ENCODE measurements at regions not wholly inside any gene's neighbourhood (a gene's known extent, or its start where the extent isn't known, plus 50 kb on each side); places are given as distances from the start of the nearest gene placed in this dataset.

- no peak for TF ChIP-seq ZNF114 (CRISPR knock-in tag; IDR thresholded peaks at IDR 0.05)
- TF ChIP-seq POLR2AphosphoS5 (IDR thresholded peaks at IDR 0.05; ENCODE audit: low read depth), result no peak
- TF ChIP-seq NANOG (IDR thresholded peaks at IDR 0.05; ENCODE audit: borderline replicate concordance), result no peak
- no peak for TF ChIP-seq CTCF (conservative IDR thresholded peaks at IDR 0.05; ENCODE audit: low read depth in 2 of 2)
- TF ChIP-seq ZNF331 (CRISPR knock-in tag; IDR thresholded peaks at IDR 0.05; ENCODE audit: low read depth), result no peak
- no peak for TF ChIP-seq STAT1 (IDR thresholded peaks at IDR 0.05; ENCODE audit: unreplicated experiment)
- TF ChIP-seq CREB1 (CRISPR knock-in tag; IDR thresholded peaks at IDR 0.05; ENCODE audit: low read depth), result no peak
- TF ChIP-seq JUNB (IDR thresholded peaks at IDR 0.05; ENCODE audit: unreplicated experiment), result no peak
- no peak for TF ChIP-seq REST (IDR thresholded peaks at IDR 0.05; ENCODE audit: unreplicated experiment)
These were observed 116.2 kb upstream of the STMND1 start (continued) for GRCh38 chr6:16985513-16986284.

GRCh38 chr6:16982807-16983206, 119.0 kb upstream of the STMND1 start:
- Mint-ChIP-seq H3K4me1 (no peaks in the 10 kb centered on the region), H3K27ac (no peak overlapping the region), H3K27me3 (ENCODE audit: insufficient read depth, low read depth, poor library complexity) (no peaks in the 10 kb centered on the region), H3K9me3 (peaks cover 2% of the 10 kb centered on the region), H3K4me3 (no peak overlapping the region), H3K36me3 (ENCODE audit: low read depth) (no peaks in the 10 kb centered on the region)
- no peaks in the 10 kb centered on the region for H3K4me1 ChIP-seq (ENCODE audit: insufficient read depth)
- no peaks in the 10 kb centered on the region for H3F3A ChIP-seq (replicated peaks; ENCODE audit: low read depth)
- no peak overlapping the region for H3K4me3 ChIP-seq
- H3K27ac ChIP-seq (ENCODE audit: low read depth), result no peak overlapping the region
- no peaks in the 10 kb centered on the region for H4K20me1 ChIP-seq (replicated peaks; ENCODE audit: insufficient read depth)
- peaks cover 10% of the 10 kb centered on the region for H3K9me2 ChIP-seq (ENCODE audit: insufficient read depth)
- no peaks in the 10 kb centered on the region for H3K79me2 ChIP-seq (replicated peaks; ENCODE audit: insufficient read depth)
- no peak overlapping the region for H3K4me2 ChIP-seq
- TF ChIP-seq JUNB (IDR thresholded peaks at IDR 0.05; ENCODE audit: unreplicated experiment), result no peak
- DNase-seq (ENCODE audit: low spot score) (no peak), ATAC-seq (no peak)
- H3K36me3 ChIP-seq (ENCODE audit: insufficient read depth), result no peaks in the 10 kb centered on the region
- H3K27me3 ChIP-seq (ENCODE audit: insufficient read depth), result no peaks in the 10 kb centered on the region
- no peak overlapping the region for H2AFZ ChIP-seq

All from GM23338 (cell line).